Right ventricle myocardium inferior (tissue), 1 donor: ENCODE measurements at regions not wholly inside any gene's neighbourhood (a gene's known extent, or its start where the extent isn't known, plus 50 kb on each side); places are given as distances from the start of the nearest gene placed in this dataset.

Experiments used
- ATAC-seq: fragments of 200-7000 bp; cut with Tn5 transposase; one replicate; pipeline ENCODE4 v1.9.1; 2020; ENCODE audit warnings: mild to moderate bottlenecking, moderate library complexity
- DNase-seq: peaks from one replicate; pipeline ENCODE4 v3.0.0; 2021; ENCODE audit errors: missing footprints
- intact Hi-C: fragments of 100-400 bp; cut with DNase I; formaldehyde crosslinking; loops from one replicate; pipeline ENCODE4 v1.11.0; 2022
- donor health status: DM: no; HTN: yes; CAD: no; lungs with severe emphysema.

- DNase-seq (no peak), ATAC-seq (no peak)
- intact Hi-C loops: no loop called here
These were observed 52.5 kb upstream of the ATXN3L start for GRCh38 chrX:13372203-13372980.

GRCh38 chrX:13371186-13371585 is 51.3 kb upstream of the ATXN3L start:
- no peak for DNase-seq
- intact Hi-C loops: no loop called here
- no peak for ATAC-seq

- no peak for ATAC-seq
- intact Hi-C loops: no loop called here
These were observed 50.9 kb upstream of the ATXN3L start for GRCh38 chrX:13370713-13371112.

More at GRCh38 chrX:13370713-13371112, 50.9 kb upstream of the ATXN3L start:
- DNase-seq: no peak
